Muscle layer of duodenum (tissue), 2 donors: ENCODE measurements at regions not wholly inside any gene's neighbourhood (a gene's known extent, or its start where the extent isn't known, plus 50 kb on each side); places are given as distances from the start of the nearest gene placed in this dataset.

Experiments used
- H3K27ac ChIP-seq: one replicate; pipeline ENCODE4 v1.7.0; 2013; ENCODE audit warnings: mild to moderate bottlenecking, low read length
- H3K27me3 ChIP-seq: one replicate; pipeline ENCODE4 v1.7.0; 2013; ENCODE audit warnings: low read depth, mild to moderate bottlenecking, control low read depth, low read length
- H3K36me3 ChIP-seq, 2 donors: one replicate each; pipeline ENCODE4 v1.7.0; 2013; ENCODE audit warnings: low read length in 2 of 2, control low read depth in 1 of 2, mild to moderate bottlenecking in 1 of 2; ENCODE audit not compliant: insufficient read depth in 2 of 2, control insufficient read depth in 1 of 2
- H3K4me1 ChIP-seq, 2 donors: one replicate each; pipeline ENCODE4 v1.7.0; 2013; ENCODE audit warnings: low read length in 2 of 2, mild to moderate bottlenecking in 2 of 2, control low read depth in 1 of 2, moderate library complexity in 1 of 2; ENCODE audit not compliant: insufficient read depth in 2 of 2, control insufficient read depth in 1 of 2
- H3K4me3 ChIP-seq, 2 donors: one replicate each; pipeline ENCODE4 v1.7.0; 2013; ENCODE audit warnings: low read length in 2 of 2, low read depth in 1 of 2, mild to moderate bottlenecking in 1 of 2
- H3K9me3 ChIP-seq, 2 donors: one replicate each; pipeline ENCODE4 v1.7.0; 2013; ENCODE audit warnings: low read length in 2 of 2, control low read depth in 1 of 2, mild to moderate bottlenecking in 1 of 2; ENCODE audit not compliant: control insufficient read depth in 1 of 2
- donor health status: healthy.

DNA sequence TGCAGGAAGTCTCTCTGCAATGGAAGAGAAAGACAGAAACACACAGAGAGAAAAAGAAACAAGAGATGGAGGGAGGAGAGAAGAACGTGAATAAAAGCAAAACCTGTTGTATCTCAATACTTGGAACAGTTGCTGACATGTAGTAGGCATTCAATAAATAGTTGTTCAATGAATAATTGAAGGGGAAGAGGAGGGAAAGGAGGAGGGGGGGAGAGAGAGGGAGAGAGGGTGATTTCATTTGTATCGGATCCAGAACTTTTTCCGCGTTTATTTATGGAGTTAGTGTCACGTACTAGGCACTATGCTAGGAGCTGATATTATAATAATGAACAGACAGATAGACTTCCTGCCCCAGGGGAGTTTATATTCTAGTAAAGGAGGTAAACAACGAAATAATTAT lies 144.1 kb downstream of the OMA1 start:
- H3K27ac ChIP-seq, result no peak overlapping the region
- H3K9me3 ChIP-seq, result no peaks in the 10 kb centered on the region
- H3K4me3 ChIP-seq, result no peak overlapping the region
- H3K27me3 ChIP-seq, result no peaks in the 10 kb centered on the region
- peaks cover 0 to 9% of the 10 kb centered on the region in 2 donors for H3K4me1 ChIP-seq
- no peaks in the 10 kb centered on the region for H3K36me3 ChIP-seq

DNA sequence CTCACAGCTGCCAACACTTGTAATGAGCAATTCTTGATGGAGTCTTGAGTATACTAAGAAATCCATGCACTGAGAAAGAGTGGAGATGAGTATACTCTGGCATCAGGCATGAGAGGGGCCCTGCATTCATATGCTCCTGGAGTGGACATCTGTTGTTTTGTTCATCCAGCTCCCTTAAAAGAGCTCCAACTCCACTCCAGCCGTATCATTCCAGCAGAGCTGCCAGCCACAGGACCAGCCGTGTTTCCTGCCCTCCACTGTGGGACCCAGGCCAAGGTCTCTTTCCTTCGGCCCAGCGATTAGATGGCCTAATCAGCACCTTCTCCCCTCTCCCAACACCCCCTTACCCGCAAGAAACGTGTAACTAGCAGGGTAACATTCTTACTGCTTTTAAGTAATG lies 144.5 kb downstream of the OMA1 start:
- Histone ChIP-seq H3K4me3 (no peak overlapping the region), H3K9me3 (no peaks in the 10 kb centered on the region), H3K4me1 (peaks cover 0 to 9% of the 10 kb centered on the region in 2 donors), H3K27me3 (no peaks in the 10 kb centered on the region), H3K27ac (no peak overlapping the region), H3K36me3 (no peaks in the 10 kb centered on the region)

GRCh38 chr1:58399176-58399575 lies 147.3 kb downstream of the OMA1 start:
- Histone ChIP-seq H3K4me3 (no peak overlapping the region), H3K27ac (no peak overlapping the region), H3K4me1 (peaks cover 0 to 9% of the 10 kb centered on the region in 2 donors), H3K36me3 (no peaks in the 10 kb centered on the region), H3K27me3 (no peaks in the 10 kb centered on the region), H3K9me3 (no peaks in the 10 kb centered on the region)

DNA sequence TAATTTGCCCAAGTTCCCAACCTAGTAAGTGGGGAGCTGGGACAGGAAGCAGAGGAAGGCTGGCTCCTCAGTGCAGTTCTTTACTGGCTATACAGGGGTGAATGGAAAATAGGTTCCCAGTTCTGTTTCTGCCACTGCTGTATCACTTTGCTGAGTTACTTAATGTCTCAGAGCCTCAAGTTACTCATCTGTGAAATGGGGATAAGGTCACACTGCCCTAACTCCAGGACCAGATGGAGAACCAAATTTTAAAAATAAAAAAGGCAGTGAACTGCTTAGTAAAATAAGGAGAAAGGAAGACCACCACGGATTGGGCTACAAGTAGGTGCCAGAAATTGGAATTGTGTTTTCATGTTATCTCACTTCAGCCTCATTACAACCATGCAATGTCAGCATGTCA lies 147.8 kb downstream of the OMA1 start:
- no peaks in the 10 kb centered on the region for H3K27me3 ChIP-seq

GRCh38 chr1:58397187-58397820 lies 149.2 kb downstream of the OMA1 start:
- H3K4me3 ChIP-seq, result no peak overlapping the region
- no peaks in the 10 kb centered on the region for H3K36me3 ChIP-seq
- H3K27me3 ChIP-seq, result no peaks in the 10 kb centered on the region
- H3K27ac ChIP-seq, result no peak overlapping the region
- H3K9me3 ChIP-seq, result no peaks in the 10 kb centered on the region
- no peaks in the 10 kb centered on the region for H3K4me1 ChIP-seq

More for the DNA sequence above, 147.8 kb downstream of the OMA1 start:
- Histone ChIP-seq H3K4me3 (no peak overlapping the region), H3K9me3 (no peaks in the 10 kb centered on the region), H3K36me3 (no peaks in the 10 kb centered on the region), H3K4me1 (peaks cover 0 to 9% of the 10 kb centered on the region in 2 donors), H3K27ac (no peak overlapping the region)

- no peaks in the 10 kb centered on the region for H3K36me3 ChIP-seq
- no peaks in the 10 kb centered on the region for H3K9me3 ChIP-seq
- H3K4me1 ChIP-seq, result no peaks in the 10 kb centered on the region
- no peaks in the 10 kb centered on the region for H3K27me3 ChIP-seq
- no peak overlapping the region for H3K27ac ChIP-seq
- no peak overlapping the region for H3K4me3 ChIP-seq
These were observed 150.4 kb downstream of the OMA1 start for GRCh38 chr1:58396150-58396549.

- no peaks in the 10 kb centered on the region for H3K36me3 ChIP-seq
- H3K4me3 ChIP-seq, result no peak overlapping the region
- no peak overlapping the region for H3K27ac ChIP-seq
- no peaks in the 10 kb centered on the region for H3K4me1 ChIP-seq
- no peaks in the 10 kb centered on the region for H3K27me3 ChIP-seq
- no peaks in the 10 kb centered on the region for H3K9me3 ChIP-seq
These were observed 151.2 kb downstream of the OMA1 start for GRCh38 chr1:58395355-58395754.

DNA sequence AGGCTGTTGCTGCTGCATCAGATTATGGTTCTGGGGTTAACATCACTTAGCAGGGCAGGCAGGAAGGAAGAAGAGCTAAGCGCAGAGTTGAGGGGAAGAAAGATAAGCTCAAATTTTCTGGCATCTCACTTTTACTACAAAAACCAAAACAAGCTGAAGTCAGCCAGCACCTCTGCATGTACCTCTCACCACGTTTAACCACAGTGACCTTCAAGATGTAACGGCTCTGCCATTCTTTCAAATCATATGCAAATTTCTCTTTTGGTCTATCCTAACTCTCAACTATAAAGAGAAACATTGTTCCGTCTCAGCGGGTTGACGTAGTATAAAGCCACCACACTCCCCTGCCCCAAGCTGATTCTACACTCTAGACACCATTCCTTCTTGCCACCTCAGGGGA lies 154.4 kb downstream of the OMA1 start:
- no peaks in the 10 kb centered on the region for H3K27me3 ChIP-seq
- no peaks in the 10 kb centered on the region for H3K36me3 ChIP-seq
- H3K4me3 ChIP-seq, result no peak overlapping the region
- H3K27ac ChIP-seq, result no peak overlapping the region
- H3K4me1 ChIP-seq, result no peaks in the 10 kb centered on the region
- no peaks in the 10 kb centered on the region for H3K9me3 ChIP-seq

- no peaks in the 10 kb centered on the region for H3K9me3 ChIP-seq
- no peak overlapping the region for H3K27ac ChIP-seq
- H3K4me1 ChIP-seq, result no peaks in the 10 kb centered on the region
- no peaks in the 10 kb centered on the region for H3K36me3 ChIP-seq
- H3K27me3 ChIP-seq, result no peaks in the 10 kb centered on the region
- no peak overlapping the region for H3K4me3 ChIP-seq
These were observed 155.0 kb downstream of the OMA1 start for GRCh38 chr1:58391514-58391913.

GRCh38 chr1:58391056-58391455 lies 155.5 kb downstream of the OMA1 start:
- no peaks in the 10 kb centered on the region for H3K9me3 ChIP-seq
- no peak overlapping the region for H3K4me3 ChIP-seq
- no peaks in the 10 kb centered on the region for H3K27me3 ChIP-seq
- H3K4me1 ChIP-seq, result no peaks in the 10 kb centered on the region
- H3K27ac ChIP-seq, result no peak overlapping the region
- no peaks in the 10 kb centered on the region for H3K36me3 ChIP-seq

GRCh38 chr1:58390091-58390490 lies 156.4 kb downstream of the OMA1 start:
- H3K4me1 ChIP-seq, result no peaks in the 10 kb centered on the region
- no peaks in the 10 kb centered on the region for H3K36me3 ChIP-seq
- no peaks in the 10 kb centered on the region for H3K9me3 ChIP-seq
- no peak overlapping the region for H3K4me3 ChIP-seq
- H3K27ac ChIP-seq, result no peak overlapping the region
- no peaks in the 10 kb centered on the region for H3K27me3 ChIP-seq

- Histone ChIP-seq H3K4me1 (no peaks in the 10 kb centered on the region), H3K27ac (no peak overlapping the region), H3K4me3 (no peak overlapping the region), H3K36me3 (no peaks in the 10 kb centered on the region), H3K27me3 (no peaks in the 10 kb centered on the region), H3K9me3 (peaks cover 0 to 3% of the 10 kb centered on the region in 2 donors)
These were observed 166.2 kb downstream of the OMA1 start for GRCh38 chr1:58380345-58380744.
